HEK293 (cell line): ENCODE measurements at regions not wholly inside any gene's neighbourhood (a gene's known extent, or its start where the extent isn't known, plus 50 kb on each side); places are given as distances from the start of the nearest gene placed in this dataset.

Experiments used
- CTCF ChIA-PET: fragments of 350-600 bp; formaldehyde crosslinking; extraction: SDS; loops from one replicate; lab custom pipeline; 2021; ENCODE audit warnings: antibody characterized with exemption; lab: Yijun Ruan, JAX
- POLR2A ChIA-PET: fragments of 300-600 bp; formaldehyde crosslinking; extraction: SDS; loops from one replicate; lab custom pipeline; 2020; ENCODE audit warnings: antibody characterized with exemption, inconsistent platforms; lab: Yijun Ruan, JAX
- H3K27ac ChIP-seq: fragments of 200-500 bp; sonication (Bioruptor generic); 2 replicates; pipeline ENCODE4 v1.5.1; 2014; ENCODE audit warnings: low read depth, low read length, control low read depth, inconsistent platforms; ENCODE audit errors: extremely low read depth
- H3K36me3 ChIP-seq, 2 experiments: fragments of 200-500 bp in 1 of 2; sonication (Bioruptor generic) in 1 of 2; 1 replicate in 1 of 2; 2 replicates in 1 of 2; pipeline ENCODE4 v1.5.1; 2014 to 2017; ENCODE audit warnings: inconsistent platforms in 2 of 2, low read length in 2 of 2; ENCODE audit not compliant: control insufficient read depth in 2 of 2, insufficient read depth in 1 of 2
- H3K4me1 ChIP-seq: fragments of 200-500 bp; sonication (Bioruptor generic); 2 replicates; pipeline ENCODE4 v1.5.1; 2014; ENCODE audit warnings: mild to moderate bottlenecking, low read length, inconsistent platforms; ENCODE audit not compliant: control insufficient read depth, insufficient read depth
- H3K4me3 ChIP-seq: 2 replicates; pipeline ENCODE4 v1.5.1; 2011; ENCODE audit warnings: low read depth, mild to moderate bottlenecking, control low read depth, low read length, moderate library complexity
- H3K9me3 ChIP-seq: fragments of 200-500 bp; sonication (Bioruptor generic); 2 replicates; pipeline ENCODE4 v1.5.1; 2014; ENCODE audit warnings: low read depth, low read length, inconsistent platforms; ENCODE audit not compliant: control insufficient read depth, insufficient read depth
- KLF17 ChIP-seq: fragments of 450-650 bp; formaldehyde crosslinking; IDR thresholded peaks from 2 replicates; pipeline ENCODE4 v1.5.1; 2016; ENCODE audit warnings: missing biosample characterization, missing genetic modification characterization
- KLF7 ChIP-seq: fragments of 450-650 bp; formaldehyde crosslinking; IDR thresholded peaks from 2 replicates; pipeline ENCODE4 v1.5.1; 2016; ENCODE audit warnings: missing biosample characterization, missing genetic modification characterization, borderline replicate concordance
- MEIS1 ChIP-seq: sonication (generic); formaldehyde crosslinking; IDR thresholded peaks from 2 replicates; pipeline ENCODE4 v1.8.1; 2022; ENCODE audit warnings: missing genetic modification reagents, mild to moderate bottlenecking, borderline replicate concordance
- MZF1 ChIP-seq: fragments of 450-650 bp; formaldehyde crosslinking; IDR thresholded peaks from 2 replicates; pipeline ENCODE4 v1.5.1; 2017; ENCODE audit warnings: missing biosample characterization, missing genetic modification characterization, borderline replicate concordance
- ZBTB11 ChIP-seq: fragments of 450-650 bp; formaldehyde crosslinking; conservative IDR thresholded peaks from 2 replicates; pipeline ENCODE4 v1.5.1; 2016; ENCODE audit warnings: low read depth, missing biosample characterization, missing genetic modification characterization
- ZBTB8A ChIP-seq: fragments of 450-650 bp; formaldehyde crosslinking; IDR thresholded peaks from 2 replicates; pipeline ENCODE4 v1.5.1; 2016; ENCODE audit warnings: missing biosample characterization, missing genetic modification characterization
- ZNF140 ChIP-seq: fragments of 450-650 bp; formaldehyde crosslinking; IDR thresholded peaks from 2 replicates; pipeline ENCODE4 v1.5.1; 2016; ENCODE audit warnings: missing biosample characterization, missing genetic modification characterization
- ZNF211 ChIP-seq: fragments of 450-650 bp; formaldehyde crosslinking; IDR thresholded peaks from 2 replicates; pipeline ENCODE4 v1.5.1; 2016; ENCODE audit warnings: low read depth, missing biosample characterization, missing genetic modification characterization
- ZNF221 ChIP-seq: fragments of 450-650 bp; formaldehyde crosslinking; IDR thresholded peaks from 2 replicates; pipeline ENCODE4 v1.5.1; 2017; ENCODE audit warnings: missing biosample characterization, missing genetic modification characterization, borderline replicate concordance
- ZNF239 ChIP-seq: fragments of 450-650 bp; formaldehyde crosslinking; IDR thresholded peaks from 2 replicates; pipeline ENCODE4 v1.5.1; 2016; ENCODE audit warnings: missing biosample characterization, missing genetic modification characterization
- ZNF571 ChIP-seq: fragments of 450-650 bp; formaldehyde crosslinking; IDR thresholded peaks from 2 replicates; pipeline ENCODE4 v1.5.0; 2017; ENCODE audit warnings: missing biosample characterization, missing genetic modification characterization
- ZNF610 ChIP-seq: fragments of 450-650 bp; formaldehyde crosslinking; IDR thresholded peaks from 2 replicates; pipeline ENCODE4 v1.5.1; 2016; ENCODE audit warnings: missing biosample characterization, missing genetic modification characterization, borderline replicate concordance
- ZNF621 ChIP-seq: fragments of 450-650 bp; formaldehyde crosslinking; IDR thresholded peaks from 2 replicates; pipeline ENCODE4 v1.5.1; 2017; ENCODE audit warnings: missing biosample characterization, missing genetic modification characterization
- ZNF654 ChIP-seq: fragments of 450-650 bp; formaldehyde crosslinking; IDR thresholded peaks from 2 replicates; pipeline ENCODE4 v1.5.1; 2016; ENCODE audit warnings: low read depth, missing biosample characterization, missing genetic modification characterization
- ZNF843 ChIP-seq: fragments of 450-650 bp; formaldehyde crosslinking; IDR thresholded peaks from 2 replicates; pipeline ENCODE4 v1.5.1; 2016; ENCODE audit warnings: missing biosample characterization, missing genetic modification characterization
- TF ChIP-seq, protein P1 (sequence below): fragments of 450-650 bp; formaldehyde crosslinking; IDR thresholded peaks from 2 replicates; pipeline ENCODE4 v1.5.1; 2016; ENCODE audit warnings: missing biosample characterization, missing genetic modification characterization
- TF ChIP-seq, protein P2 (sequence below): fragments of 450-650 bp; IDR thresholded peaks from 2 replicates; pipeline ENCODE4 v1.5.1; 2018; ENCODE audit warnings: missing biosample characterization, mild to moderate bottlenecking, missing genetic modification characterization

DNA sequence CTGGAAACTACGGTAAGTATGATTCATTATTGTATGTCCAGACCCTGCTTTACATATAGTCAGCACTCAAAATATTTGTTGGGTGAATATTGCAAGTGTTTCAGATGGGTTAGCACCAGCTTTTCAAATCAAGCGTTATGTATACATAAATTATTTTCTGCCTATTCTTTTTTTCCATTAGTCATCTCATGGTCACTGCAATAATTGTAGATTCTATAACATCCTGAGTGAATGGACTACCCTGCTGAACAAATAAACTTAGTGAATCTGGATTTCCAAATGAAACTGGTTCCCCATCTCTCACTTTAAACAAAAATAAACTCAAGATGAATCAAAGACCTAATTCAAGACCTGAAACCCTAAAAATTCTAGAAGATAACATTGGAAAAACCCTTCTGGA lies 152.3 kb downstream of the DIO2 start:
- no peak overlapping the region for H3K27ac ChIP-seq
- ChIA-PET POLR2A (no interaction called here), CTCF (interaction anchor here (0.7 kb wide), 1 partner anchor 790 kb away, joined by 4 read pairs; no protein-coding TSS in a partner anchor)
- H3K4me3 ChIP-seq, result no peak overlapping the region
- no peaks in the 10 kb centered on the region for H3K9me3 ChIP-seq
- no peaks in the 10 kb centered on the region for H3K4me1 ChIP-seq
- H3K36me3 ChIP-seq, result no peaks in the 10 kb centered on the region
- TF ChIP-seq, protein P1, sequence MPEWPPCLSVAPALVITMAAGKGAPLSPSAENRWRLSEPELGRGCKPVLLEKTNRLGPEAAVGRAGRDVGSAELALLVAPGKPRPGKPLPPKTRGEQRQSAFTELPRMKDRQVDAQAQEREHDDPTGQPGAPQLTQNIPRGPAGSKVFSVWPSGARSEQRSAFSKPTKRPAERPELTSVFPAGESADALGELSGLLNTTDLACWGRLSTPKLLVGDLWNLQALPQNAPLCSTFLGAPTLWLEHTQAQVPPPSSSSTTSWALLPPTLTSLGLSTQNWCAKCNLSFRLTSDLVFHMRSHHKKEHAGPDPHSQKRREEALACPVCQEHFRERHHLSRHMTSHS (tag by site-specific recombination), result no peak
- TF ChIP-seq ZNF610 (tag by site-specific recombination), result no peak

- Histone ChIP-seq H3K36me3 (no peaks in the 10 kb centered on the region), H3K4me3 (no peak overlapping the region), H3K27ac (no peak overlapping the region), H3K9me3 (no peaks in the 10 kb centered on the region), H3K4me1 (no peaks in the 10 kb centered on the region)
- POLR2A ChIA-PET, result no interaction called here
- CTCF ChIA-PET, result interaction anchor here (0.6 to 1.6 kb wide), 18 partner anchors 10 to 1122 kb away, joined by 3 to 11 read pairs (median 4); no protein-coding TSS in a partner anchor
- TF ChIP-seq ZNF221 (no peak), ZNF571 (tag by site-specific recombination) (no peak), ZNF211 (tag by site-specific recombination) (no peak), ZNF140 (tag by site-specific recombination) (no peak), ZBTB11 (tag by site-specific recombination) (no peak), MZF1 (tag by site-specific recombination) (no peak), ZNF239 (tag by site-specific recombination) (no peak), KLF7 (no peak), ZNF621 (tag by site-specific recombination) (no peak)
- TF ChIP-seq, protein P2, sequence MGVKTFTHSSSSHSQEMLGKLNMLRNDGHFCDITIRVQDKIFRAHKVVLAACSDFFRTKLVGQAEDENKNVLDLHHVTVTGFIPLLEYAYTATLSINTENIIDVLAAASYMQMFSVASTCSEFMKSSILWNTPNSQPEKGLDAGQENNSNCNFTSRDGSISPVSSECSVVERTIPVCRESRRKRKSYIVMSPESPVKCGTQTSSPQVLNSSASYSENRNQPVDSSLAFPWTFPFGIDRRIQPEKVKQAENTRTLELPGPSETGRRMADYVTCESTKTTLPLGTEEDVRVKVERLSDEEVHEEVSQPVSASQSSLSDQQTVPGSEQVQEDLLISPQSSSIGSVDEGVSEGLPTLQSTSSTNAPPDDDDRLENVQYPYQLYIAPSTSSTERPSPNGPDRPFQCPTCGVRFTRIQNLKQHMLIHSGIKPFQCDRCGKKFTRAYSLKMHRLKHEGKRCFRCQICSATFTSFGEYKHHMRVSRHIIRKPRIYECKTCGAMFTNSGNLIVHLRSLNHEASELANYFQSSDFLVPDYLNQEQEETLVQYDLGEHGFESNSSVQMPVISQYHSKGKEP, result no peak
These were observed 154.9 kb downstream of the DIO2 start for GRCh38 chr14:80056497-80056801.

DNA sequence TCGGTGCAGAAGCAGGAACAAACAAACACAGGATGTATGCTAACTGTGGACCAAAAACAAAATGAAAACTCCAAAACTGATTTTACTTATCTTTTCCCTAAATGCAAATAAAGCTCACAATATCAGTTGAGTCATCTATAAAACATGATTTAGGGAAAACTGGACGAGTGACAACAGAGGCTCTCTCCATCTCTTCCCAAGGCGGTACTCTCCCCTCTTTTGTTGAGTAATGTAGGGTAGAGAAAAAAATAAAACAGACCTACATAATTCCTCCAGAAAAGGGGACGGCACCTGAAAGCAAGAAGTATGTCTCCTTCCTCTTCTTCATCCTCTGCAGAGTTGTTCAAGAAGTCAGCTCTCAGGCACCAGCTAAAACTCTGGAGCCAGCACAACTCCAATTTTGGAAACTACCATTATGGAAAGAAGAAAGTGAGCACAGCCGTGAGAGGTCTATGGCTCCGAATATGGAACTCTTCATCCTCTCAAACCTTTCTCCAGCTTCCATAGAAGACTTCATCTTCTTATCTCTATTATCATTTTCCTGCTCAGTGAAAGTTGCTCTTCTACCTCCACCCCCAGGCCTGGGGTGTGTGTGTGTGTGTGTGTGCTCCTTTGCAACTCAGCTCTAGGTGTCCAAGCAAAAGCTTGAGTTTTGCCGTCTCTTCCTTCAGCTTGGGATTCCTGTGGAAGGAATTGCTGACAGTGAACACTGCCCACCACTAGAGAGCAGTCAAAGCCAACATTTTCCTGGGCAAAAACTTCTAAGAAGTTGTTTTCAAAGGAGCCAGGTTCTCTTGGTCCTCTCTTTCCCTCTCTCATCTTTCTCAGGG lies 155.4 kb downstream of the DIO2 start:
- Histone ChIP-seq H3K9me3 (no peaks in the 10 kb centered on the region), H3K4me1 (no peaks in the 10 kb centered on the region), H3K36me3 (no peaks in the 10 kb centered on the region), H3K4me3 (no peak overlapping the region)
- POLR2A ChIA-PET, result no interaction called here
- TF ChIP-seq ZBTB8A (tag by site-specific recombination) (no peak), KLF17 (tag by site-specific recombination) (no peak), MEIS1 (no peak), ZNF843 (tag by site-specific recombination) (no peak), ZNF654 (peak; percentile 70)
- TF ChIP-seq, all 188 proteins: peak for 1
- CTCF ChIA-PET, result interaction anchor here (0.5 to 1.6 kb wide), 26 partner anchors 11 to 1122 kb away, joined by 3 to 11 read pairs (median 4); no protein-coding TSS in a partner anchor
- H3K27ac ChIP-seq, result no peak overlapping the region
